HK-2 (cell line): ENCODE measurements at regions not wholly inside any gene's neighbourhood (a gene's known extent, or its start where the extent isn't known, plus 50 kb on each side); places are given as distances from the start of the nearest gene placed in this dataset.
"Not testable (repeated sequence)": the region's sequence is repeated elsewhere in the genome, so short reads cannot be mapped to it uniquely, and the experiment has no call there.

Experiments
- DNase-seq: peaks from one replicate; pipeline ENCODE4 v3.0.0-alpha.2; 2018; ENCODE audit not compliant: unreplicated experiment

GRCh38 chr5:42089705-42090104 is 164.6 kb downstream of the FBXO4 start:
- DNase-seq: no peak

DNA sequence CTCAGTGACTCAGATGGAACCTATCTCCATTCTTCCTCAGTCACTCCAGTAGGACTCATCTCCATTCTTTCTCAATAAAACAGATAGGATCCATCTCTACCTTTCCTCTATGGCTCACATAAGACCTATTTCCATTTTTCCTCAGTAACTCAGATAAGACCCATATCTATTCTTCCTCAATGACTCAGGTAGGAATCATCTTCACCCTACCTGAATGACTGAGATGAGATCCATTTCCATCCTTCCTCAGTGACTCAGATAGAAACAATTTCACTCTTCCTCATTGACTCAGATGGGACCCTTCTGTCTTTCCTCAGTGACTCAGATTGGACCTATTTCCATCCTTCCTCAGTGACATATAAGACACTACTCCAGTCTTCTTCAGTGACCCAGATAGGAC is 165.1 kb downstream of the FBXO4 start:
- DNase-seq: no peak

GRCh38 chr5:42099846-42100245 is 174.8 kb downstream of the FBXO4 start:
- DNase-seq: not testable (repeated sequence)

- no peak for DNase-seq
Observed at GRCh38 chr5:42108468-42108867, 183.4 kb downstream of the FBXO4 start.

GRCh38 chr5:42109006-42109572 is 184.0 kb downstream of the FBXO4 start:
- DNase-seq: no peak

DNA sequence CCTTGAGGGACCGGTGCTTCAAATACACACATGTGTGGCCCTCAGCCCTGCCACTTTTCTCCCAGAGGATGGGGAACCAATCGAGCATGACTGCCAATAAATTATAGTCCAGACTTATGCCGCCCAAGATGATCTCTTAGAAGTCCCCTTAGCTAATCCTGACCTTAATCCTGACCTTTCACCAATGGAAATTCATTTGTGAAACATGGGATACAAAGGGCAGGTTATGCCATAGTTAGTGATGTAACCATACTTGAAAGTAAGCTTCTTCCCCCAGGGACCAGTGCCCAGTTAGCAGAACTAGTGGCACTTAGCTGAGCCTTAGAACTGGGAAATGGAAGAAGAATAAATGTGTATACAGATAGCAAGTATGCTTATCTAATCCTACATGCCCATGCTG is 190.6 kb downstream of the FBXO4 start:
- not testable (repeated sequence) for DNase-seq

DNA sequence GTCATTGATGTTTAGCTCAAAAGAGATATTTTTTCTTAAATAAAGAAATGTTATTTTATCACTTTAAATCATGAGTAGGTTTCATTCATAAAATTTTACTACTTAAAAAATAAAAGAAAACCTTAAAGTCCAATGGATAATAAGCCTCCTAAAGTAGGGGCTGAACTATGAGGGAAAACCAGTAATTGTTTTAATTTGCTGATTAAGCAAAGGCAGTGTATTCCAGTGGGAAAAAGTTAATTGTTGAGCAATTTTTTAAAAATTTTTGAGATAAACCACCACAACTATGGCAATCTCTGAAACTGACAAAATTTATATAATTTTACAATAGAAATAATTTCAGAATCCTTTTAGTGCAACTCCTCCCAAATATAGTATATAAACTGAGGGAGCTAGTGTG is 195.0 kb downstream of the FBXO4 start:
- no peak for DNase-seq

DNA sequence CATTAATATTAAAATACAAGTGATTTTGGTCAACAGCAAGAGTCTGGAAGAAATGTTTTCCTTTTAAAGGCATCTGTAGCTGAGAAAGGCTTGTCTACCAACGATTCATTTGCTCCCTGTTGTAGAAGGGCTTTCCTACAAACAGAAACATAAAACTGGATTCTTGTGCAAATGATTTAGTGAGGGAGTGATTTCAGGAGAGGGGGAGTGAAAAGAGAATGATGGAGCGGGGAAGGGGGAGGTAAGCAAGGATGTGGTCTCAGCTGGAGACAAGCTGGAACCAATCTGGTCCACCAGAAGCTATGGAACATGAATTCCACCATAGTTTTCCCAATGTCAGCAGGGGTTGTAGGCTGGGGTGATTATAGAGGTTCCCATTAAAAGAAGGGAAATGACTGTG is 196.3 kb downstream of the FBXO4 start:
- DNase-seq: no peak

- DNase-seq: no peak
Observed at GRCh38 chr5:42131081-42131480, 206.0 kb downstream of the FBXO4 start.

DNA sequence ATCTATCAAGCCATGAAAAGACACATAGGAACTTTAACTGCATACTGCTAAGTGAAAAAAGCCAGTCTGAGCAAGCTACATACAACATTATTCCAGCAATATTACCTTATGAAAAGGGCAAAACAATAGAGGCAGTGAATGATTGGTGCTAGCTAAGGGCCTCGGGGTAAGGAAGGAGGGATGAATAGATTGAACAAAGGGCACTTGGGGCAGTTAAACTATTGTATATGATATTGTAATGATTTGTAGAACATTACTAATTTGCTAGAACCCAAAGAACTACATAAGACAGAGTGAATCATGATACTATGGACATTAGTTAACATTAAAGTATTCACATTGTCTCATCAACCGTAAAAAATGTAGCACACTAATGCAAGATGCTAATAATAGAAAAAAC is 218.3 kb downstream of the FBXO4 start:
- DNase-seq: no peak

GRCh38 chr5:42148813-42149212 is 223.7 kb downstream of the FBXO4 start:
- no peak for DNase-seq

GRCh38 chr5:42157215-42157614 is 232.1 kb downstream of the FBXO4 start:
- DNase-seq: no peak

GRCh38 chr5:42163083-42163482 is 238.0 kb downstream of the FBXO4 start:
- no peak for DNase-seq

GRCh38 chr5:42168091-42168670 is 243.1 kb downstream of the FBXO4 start:
- DNase-seq: no peak

GRCh38 chr5:42176118-42176517 is 247.1 kb upstream of the GHR start:
- not testable (repeated sequence) for DNase-seq

GRCh38 chr5:42179843-42180242 is 243.4 kb upstream of the GHR start:
- not testable (repeated sequence) for DNase-seq

DNA sequence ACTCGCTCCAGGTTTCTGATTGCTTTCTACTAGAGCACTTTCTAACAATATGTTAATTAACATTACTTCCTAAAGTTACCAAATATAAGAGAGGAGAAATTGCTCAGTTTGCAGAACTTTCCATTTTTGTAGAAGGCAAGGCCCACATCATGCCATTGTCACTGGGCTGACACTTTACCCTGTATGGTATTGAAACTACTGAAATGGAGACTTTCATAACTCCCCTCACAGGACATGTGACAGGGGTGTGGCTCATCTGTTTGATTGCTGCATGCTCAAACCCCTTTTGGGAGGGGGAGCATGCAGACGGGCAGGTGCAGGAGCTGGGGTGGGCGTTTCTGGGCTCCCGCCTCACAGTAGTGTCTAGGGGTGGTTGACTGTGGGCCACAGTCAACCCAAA is 206.3 kb upstream of the GHR start:
- no peak for DNase-seq

GRCh38 chr5:42217791-42218190 is 205.4 kb upstream of the GHR start:
- no peak for DNase-seq

- no peak for DNase-seq
Observed at GRCh38 chr5:42225009-42225408, 198.2 kb upstream of the GHR start.

DNA sequence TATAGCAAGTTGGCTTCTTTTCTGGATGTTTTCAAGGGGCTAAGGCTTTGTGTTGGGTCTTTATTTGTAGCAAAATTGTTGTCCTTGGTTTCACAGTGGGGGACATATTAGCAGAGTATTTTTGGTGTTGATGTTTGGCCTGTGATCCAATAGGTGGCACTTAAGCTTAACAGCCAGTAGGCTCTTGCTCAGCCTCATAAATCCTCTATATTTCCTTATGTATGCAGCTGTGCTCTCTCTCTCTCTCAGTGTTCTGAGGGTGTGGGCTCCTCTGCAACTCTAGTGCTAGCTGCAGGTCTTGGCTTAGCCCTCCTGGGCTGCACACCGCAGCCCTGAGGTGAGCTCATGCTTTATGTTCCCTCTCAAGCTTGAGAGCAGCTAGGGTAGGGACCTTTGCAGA is 195.0 kb upstream of the GHR start:
- no peak for DNase-seq

- DNase-seq: no peak
Observed at GRCh38 chr5:42230839-42231238, 192.4 kb upstream of the GHR start.

DNA sequence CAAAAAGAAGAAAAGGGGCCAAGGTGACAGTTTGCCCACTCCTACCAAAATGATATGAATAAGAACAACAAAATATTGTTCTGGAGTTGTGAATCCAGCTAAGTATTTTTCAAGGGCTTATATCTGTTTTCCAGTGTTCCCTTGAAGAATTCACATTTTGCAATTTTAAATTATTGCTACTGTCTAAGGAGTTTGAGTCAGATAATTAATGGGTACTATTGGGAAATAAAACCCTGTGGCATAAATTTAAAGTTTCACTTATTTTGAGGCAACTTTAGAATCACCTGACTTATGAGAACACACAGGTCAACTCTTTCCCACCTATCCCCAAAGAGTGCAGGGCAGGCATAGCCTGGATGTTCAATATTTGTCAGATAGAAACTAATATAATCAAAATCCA is 188.0 kb upstream of the GHR start:
- DNase-seq: no peak

DNA sequence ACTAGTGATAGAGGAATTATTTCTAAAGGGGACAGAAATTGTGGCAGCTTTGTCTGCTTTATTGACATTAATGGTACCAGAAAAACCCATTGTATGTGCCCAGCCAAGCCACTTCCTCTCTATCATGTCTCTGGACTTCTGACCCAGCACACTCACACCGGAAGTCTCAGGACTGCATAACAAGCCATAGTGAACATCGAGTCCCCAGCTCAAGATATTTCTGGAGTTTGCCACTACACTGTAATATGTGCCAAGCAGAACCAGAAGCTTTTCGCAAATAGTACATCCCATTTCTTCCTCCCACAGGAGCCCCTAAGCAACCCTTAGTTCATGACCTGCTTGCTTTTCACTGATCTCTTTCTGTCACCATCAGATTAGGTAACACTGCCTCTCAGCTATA is 187.4 kb upstream of the GHR start:
- no peak for DNase-seq

DNA sequence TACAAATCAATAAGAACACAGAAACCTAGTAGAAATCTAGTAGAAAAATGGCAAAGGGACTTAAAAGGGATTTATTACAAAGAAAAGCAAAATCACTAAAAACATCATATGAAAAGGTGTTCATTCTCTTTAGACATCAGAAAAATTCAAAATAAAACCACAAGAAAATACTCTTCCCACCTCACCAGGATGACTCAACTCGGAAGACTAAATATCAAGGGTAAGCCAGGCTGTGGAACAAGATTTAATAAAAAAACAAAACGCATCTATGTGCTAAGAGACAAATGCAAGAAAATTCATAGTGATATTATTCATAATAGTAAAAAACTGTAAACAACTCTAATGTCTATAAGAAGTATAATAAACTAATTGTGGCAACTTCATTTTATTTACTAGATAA is 181.6 kb upstream of the GHR start:
- DNase-seq: no peak
